BE2C (cell line): ENCODE measurements at regions not wholly inside any gene's neighbourhood (a gene's known extent, or its start where the extent isn't known, plus 50 kb on each side); places are given as distances from the start of the nearest gene placed in this dataset.

Source experiments
- DNase-seq: peaks from one replicate; pipeline ENCODE4 v3.0.0-alpha.2; 2020
- H3K27me3 ChIP-seq: fragments of 250-450 bp; sonication (Bioruptor Pico); 2 replicates; pipeline ENCODE4 v1.5.1; 2020; ENCODE audit warnings: mild to moderate bottlenecking
- H3K36me3 ChIP-seq: fragments of 250-450 bp; sonication (Bioruptor Pico); 2 replicates; pipeline ENCODE4 v1.5.1; 2020; ENCODE audit warnings: mild to moderate bottlenecking
- H3K4me1 ChIP-seq: fragments of 250-450 bp; sonication (Bioruptor Pico); 2 replicates; pipeline ENCODE4 v1.5.1; 2020
- H3K4me3 ChIP-seq: 2 replicates; pipeline ENCODE4 v1.5.1; 2011; ENCODE audit warnings: low read depth, low read length
- H3K9me3 ChIP-seq: fragments of 250-450 bp; sonication (Bioruptor Pico); 2 replicates; pipeline ENCODE4 v1.5.1; 2020
- TF ChIP-seq, protein P1 (sequence below): IDR thresholded peaks from 2 replicates; pipeline ENCODE4 v1.5.1; 2012; ENCODE audit warnings: mild to moderate bottlenecking, low read depth, low read length

DNA sequence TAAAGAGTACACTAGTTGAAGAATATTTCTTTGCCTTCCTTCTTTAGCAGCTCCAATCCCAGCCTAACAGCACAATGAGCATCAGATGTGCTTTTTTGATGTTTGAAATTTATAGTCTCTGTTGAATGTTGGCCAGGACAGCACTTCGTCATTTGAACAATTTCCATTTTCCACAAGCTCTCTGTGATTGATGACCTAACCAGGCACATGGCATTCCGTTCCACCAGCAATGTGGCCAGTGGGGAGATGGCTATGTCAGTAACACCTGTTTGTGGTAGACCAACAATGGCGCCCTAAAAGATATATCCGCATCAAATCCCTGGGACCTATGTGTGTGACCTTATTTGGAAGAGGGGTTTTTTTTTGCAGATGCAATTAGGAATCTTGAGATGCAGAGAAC is 66.8 kb downstream of the PALM2AKAP2 start:
- TF ChIP-seq, protein P1, sequence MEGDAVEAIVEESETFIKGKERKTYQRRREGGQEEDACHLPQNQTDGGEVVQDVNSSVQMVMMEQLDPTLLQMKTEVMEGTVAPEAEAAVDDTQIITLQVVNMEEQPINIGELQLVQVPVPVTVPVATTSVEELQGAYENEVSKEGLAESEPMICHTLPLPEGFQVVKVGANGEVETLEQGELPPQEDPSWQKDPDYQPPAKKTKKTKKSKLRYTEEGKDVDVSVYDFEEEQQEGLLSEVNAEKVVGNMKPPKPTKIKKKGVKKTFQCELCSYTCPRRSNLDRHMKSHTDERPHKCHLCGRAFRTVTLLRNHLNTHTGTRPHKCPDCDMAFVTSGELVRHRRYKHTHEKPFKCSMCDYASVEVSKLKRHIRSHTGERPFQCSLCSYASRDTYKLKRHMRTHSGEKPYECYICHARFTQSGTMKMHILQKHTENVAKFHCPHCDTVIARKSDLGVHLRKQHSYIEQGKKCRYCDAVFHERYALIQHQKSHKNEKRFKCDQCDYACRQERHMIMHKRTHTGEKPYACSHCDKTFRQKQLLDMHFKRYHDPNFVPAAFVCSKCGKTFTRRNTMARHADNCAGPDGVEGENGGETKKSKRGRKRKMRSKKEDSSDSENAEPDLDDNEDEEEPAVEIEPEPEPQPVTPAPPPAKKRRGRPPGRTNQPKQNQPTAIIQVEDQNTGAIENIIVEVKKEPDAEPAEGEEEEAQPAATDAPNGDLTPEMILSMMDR: no peak

DNA sequence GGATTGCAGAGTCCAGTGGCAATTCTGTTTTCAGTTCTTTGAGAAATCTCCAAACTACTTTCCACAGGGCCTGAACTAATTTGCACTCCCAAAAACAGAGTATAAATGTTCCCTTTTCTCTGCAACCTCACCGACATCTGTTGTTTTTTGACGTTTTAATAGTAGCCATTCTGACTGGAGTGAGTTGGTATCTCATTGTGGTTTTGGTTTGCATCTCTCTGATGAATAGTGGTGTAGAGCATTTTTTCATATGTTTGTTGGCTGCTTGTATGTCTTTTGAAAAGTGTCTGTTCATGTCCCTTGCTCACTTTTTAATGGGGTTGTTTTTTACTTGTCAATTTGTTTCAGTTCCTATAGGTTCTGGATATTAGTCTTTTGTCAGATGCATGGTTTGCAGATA is 72.6 kb downstream of the PALM2AKAP2 start:
- Histone ChIP-seq H3K9me3 (no peaks in the 10 kb centered on the region), H3K4me3 (no peak overlapping the region), H3K36me3 (no peaks in the 10 kb centered on the region), H3K4me1 (no peaks in the 10 kb centered on the region), H3K27me3 (no peaks in the 10 kb centered on the region)
- no peak for DNase-seq
- TF ChIP-seq, protein P1: no peak

More for the DNA sequence above, 66.8 kb downstream of the PALM2AKAP2 start:
- Histone ChIP-seq H3K4me1 (no peaks in the 10 kb centered on the region), H3K27me3 (no peaks in the 10 kb centered on the region), H3K9me3 (no peaks in the 10 kb centered on the region), H3K36me3 (no peaks in the 10 kb centered on the region), H3K4me3 (no peak overlapping the region)
- DNase-seq: no peak

DNA sequence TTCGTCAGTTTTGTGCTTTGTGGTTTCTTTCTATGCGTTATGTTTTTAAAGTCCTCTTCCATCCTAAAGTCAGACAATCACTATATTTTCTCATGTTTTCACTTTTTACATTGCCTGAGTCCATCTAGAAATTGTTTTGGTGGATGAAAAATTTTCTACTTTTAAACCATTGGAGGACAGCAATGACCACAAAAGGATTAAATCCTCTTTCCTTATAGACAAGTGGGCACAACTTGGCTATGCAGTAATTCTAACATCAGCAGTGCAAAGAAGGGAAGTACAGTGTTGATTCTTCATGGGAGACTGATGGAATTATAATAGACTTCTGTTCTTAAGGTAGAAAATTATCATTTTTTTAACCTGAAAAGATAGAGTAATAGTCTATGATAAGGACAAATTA is 75.5 kb downstream of the PALM2AKAP2 start:
- Histone ChIP-seq H3K4me3 (no peak overlapping the region), H3K27me3 (no peaks in the 10 kb centered on the region), H3K9me3 (no peaks in the 10 kb centered on the region), H3K4me1 (no peaks in the 10 kb centered on the region), H3K36me3 (no peaks in the 10 kb centered on the region)
- DNase-seq: no peak
- TF ChIP-seq, protein P1: no peak

GRCh38 chr9:109856785-109857184 is 76.8 kb downstream of the PALM2AKAP2 start:
- H3K4me3 ChIP-seq: no peak overlapping the region
- no peaks in the 10 kb centered on the region for H3K9me3 ChIP-seq
- no peaks in the 10 kb centered on the region for H3K4me1 ChIP-seq
- no peaks in the 10 kb centered on the region for H3K36me3 ChIP-seq
- DNase-seq: peak; percentile 8
- H3K27me3 ChIP-seq: no peaks in the 10 kb centered on the region
- TF ChIP-seq, protein P1: no peak

DNA sequence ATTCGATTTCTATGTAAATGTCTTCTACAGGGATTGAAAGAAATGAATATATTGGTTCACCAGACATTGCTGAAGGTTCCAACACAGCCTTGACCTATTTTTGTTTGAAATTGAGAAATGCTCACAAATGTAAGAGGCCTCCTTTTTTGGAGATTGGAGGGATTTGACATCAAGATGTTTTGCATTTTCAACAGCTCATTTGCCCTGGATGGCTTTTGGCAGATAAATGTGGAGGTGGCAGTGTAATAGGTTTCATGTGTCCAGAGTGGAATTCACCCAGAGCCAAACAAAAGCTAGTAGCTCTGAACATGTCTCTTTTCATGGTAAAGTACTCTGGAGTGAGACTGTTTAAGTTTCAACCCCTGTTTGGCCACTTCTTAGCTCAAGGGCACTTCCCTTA is 77.3 kb downstream of the PALM2AKAP2 start:
- H3K4me3 ChIP-seq: no peak overlapping the region
- no peaks in the 10 kb centered on the region for H3K9me3 ChIP-seq
- TF ChIP-seq, protein P1: no peak
- H3K27me3 ChIP-seq: no peaks in the 10 kb centered on the region
- H3K4me1 ChIP-seq: no peaks in the 10 kb centered on the region
- no peaks in the 10 kb centered on the region for H3K36me3 ChIP-seq
- no peak for DNase-seq

DNA sequence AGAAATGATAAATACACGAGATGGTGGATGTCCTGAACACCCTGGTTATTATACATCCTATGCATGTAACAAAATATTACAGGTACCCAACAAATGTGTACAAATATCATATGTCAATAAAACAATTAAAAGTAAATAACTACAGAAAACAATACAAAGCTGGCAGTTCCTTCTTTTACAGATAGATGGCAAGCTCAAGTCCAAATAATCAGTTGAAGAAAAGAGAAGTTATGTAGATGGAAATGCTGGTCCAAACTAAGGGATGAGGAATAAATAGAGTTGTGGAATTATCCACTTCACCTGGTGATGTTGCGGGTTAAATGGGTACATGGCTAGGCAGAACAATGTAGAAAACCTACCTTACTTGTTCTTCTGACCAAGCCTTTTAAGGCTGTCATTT is 79.4 kb downstream of the PALM2AKAP2 start:
- H3K4me3 ChIP-seq: no peak overlapping the region
- no peaks in the 10 kb centered on the region for H3K27me3 ChIP-seq
- H3K9me3 ChIP-seq: no peaks in the 10 kb centered on the region
- no peak for DNase-seq
- TF ChIP-seq, protein P1: no peak
- H3K4me1 ChIP-seq: no peaks in the 10 kb centered on the region
- no peaks in the 10 kb centered on the region for H3K36me3 ChIP-seq
